ENCODE measurements at regions not wholly inside any gene's neighbourhood (a gene's known extent, or its start where the extent isn't known, plus 50 kb on each side); places are given as distances from the start of the nearest gene placed in this dataset.
A peak's percentile ranks its signal among the peaks of the same experiment; 100 is the strongest.

GRCh38 chr3:41000471-41000870 lies 198.8 kb upstream of the CTNNB1 start:
- Histone ChIP-seq H3K9me3 (ENCODE audit: low read depth, low read length) (no peaks in the 10 kb centered on the region), H3K4me2 (ENCODE audit: insufficient read depth, low read length) (no peak overlapping the region), H3K27ac (ENCODE audit: low read depth, low read length) (peak overlapping the region; percentile 38), H3K4me3 (ENCODE audit: insufficient read depth, low read length) (no peak overlapping the region), H3K4me1 (ENCODE audit: insufficient read depth, low read length) (peaks cover 27% of the 10 kb centered on the region), H2AFZ (ENCODE audit: low read length) (no peak overlapping the region), H3K36me3 (ENCODE audit: insufficient read depth, low read length) (no peaks in the 10 kb centered on the region), H4K20me1 (ENCODE audit: insufficient read depth, low read length) (no peaks in the 10 kb centered on the region), H3K27me3 (ENCODE audit: insufficient read depth, low read length) (no peaks in the 10 kb centered on the region), H3K79me2 (ENCODE audit: insufficient read depth, low read length) (no peaks in the 10 kb centered on the region)
- TF ChIP-seq CTCF (IDR thresholded peaks at IDR 0.05; ENCODE audit: extremely low read depth, low read depth, low read length), result no peak
- DNase-seq (ENCODE audit: insufficient read length, low spot score, missing footprints), result peak; percentile 83

GRCh38 chr3:41001556-41001955 lies 197.7 kb upstream of the CTNNB1 start:
- H3K36me3 ChIP-seq (ENCODE audit: insufficient read depth, low read length), result no peaks in the 10 kb centered on the region
- no peaks in the 10 kb centered on the region for H4K20me1 ChIP-seq (ENCODE audit: insufficient read depth, low read length)
- H3K27me3 ChIP-seq (ENCODE audit: insufficient read depth, low read length), result no peaks in the 10 kb centered on the region
- H3K79me2 ChIP-seq (ENCODE audit: insufficient read depth, low read length), result no peaks in the 10 kb centered on the region
- H3K4me2 ChIP-seq (ENCODE audit: insufficient read depth, low read length), result no peak overlapping the region
- no peak for TF ChIP-seq CTCF (IDR thresholded peaks at IDR 0.05; ENCODE audit: extremely low read depth, low read depth, low read length)
- no peak for DNase-seq (ENCODE audit: insufficient read length, low spot score, missing footprints)
- no peak overlapping the region for H3K4me3 ChIP-seq (ENCODE audit: insufficient read depth, low read length)
- no peak overlapping the region for H3K27ac ChIP-seq (ENCODE audit: low read depth, low read length)
- no peaks in the 10 kb centered on the region for H3K9me3 ChIP-seq (ENCODE audit: low read depth, low read length)
- no peak overlapping the region for H2AFZ ChIP-seq (ENCODE audit: low read length)
- H3K4me1 ChIP-seq (ENCODE audit: insufficient read depth, low read length), result peaks cover 27% of the 10 kb centered on the region

DNA sequence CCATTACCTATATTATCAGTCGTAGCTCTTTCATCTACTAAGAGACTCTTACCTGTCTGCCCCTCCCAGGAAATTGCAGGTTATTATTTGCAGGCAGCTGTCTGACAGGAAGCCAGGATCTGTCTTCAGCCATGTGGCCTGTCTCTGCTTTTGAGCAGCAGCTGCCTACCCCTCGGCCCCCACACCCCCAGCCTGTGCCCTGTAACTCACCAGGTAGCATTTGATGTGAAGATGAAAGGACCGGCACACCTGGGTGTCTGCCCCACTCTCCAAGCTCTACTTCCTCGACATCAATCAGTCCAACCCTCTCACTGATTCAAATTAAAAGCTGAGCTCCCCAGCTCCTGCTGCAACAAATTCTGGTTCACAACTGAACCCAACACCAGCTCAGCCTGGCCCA lies 197.2 kb upstream of the CTNNB1 start:
- Histone ChIP-seq H4K20me1 (ENCODE audit: insufficient read depth, low read length) (no peaks in the 10 kb centered on the region), H3K4me2 (ENCODE audit: insufficient read depth, low read length) (no peak overlapping the region), H3K79me2 (ENCODE audit: insufficient read depth, low read length) (no peaks in the 10 kb centered on the region), H3K9me3 (ENCODE audit: low read depth, low read length) (no peaks in the 10 kb centered on the region), H3K36me3 (ENCODE audit: insufficient read depth, low read length) (no peaks in the 10 kb centered on the region), H2AFZ (ENCODE audit: low read length) (no peak overlapping the region), H3K4me3 (ENCODE audit: insufficient read depth, low read length) (no peak overlapping the region), H3K27me3 (ENCODE audit: insufficient read depth, low read length) (no peaks in the 10 kb centered on the region), H3K27ac (ENCODE audit: low read depth, low read length) (no peak overlapping the region), H3K4me1 (ENCODE audit: insufficient read depth, low read length) (peaks cover 27% of the 10 kb centered on the region)
- DNase-seq (ENCODE audit: insufficient read length, low spot score, missing footprints), result no peak
- no peak for TF ChIP-seq CTCF (IDR thresholded peaks at IDR 0.05; ENCODE audit: extremely low read depth, low read depth, low read length)

DNA sequence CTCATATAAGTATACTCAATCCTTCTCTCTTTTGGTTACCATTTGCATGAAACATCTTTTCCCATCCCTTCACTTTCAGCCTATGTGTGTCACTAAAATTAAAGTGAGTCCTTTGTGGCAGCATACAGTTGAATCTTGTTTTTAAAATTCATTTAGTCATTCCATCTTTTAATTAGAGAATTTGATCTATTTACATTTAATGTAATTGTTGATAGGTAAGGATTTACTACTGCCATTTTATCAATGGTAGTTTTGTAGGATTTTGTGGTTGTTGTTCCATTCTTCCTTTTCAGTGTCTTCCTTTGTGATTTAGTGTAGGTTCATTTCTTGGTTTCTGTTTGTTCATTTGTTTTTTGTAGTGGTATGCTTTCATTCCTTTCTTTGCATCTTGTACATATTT lies 191.9 kb upstream of the CTNNB1 start:
- Histone ChIP-seq H3K9me3 (ENCODE audit: low read depth, low read length) (no peaks in the 10 kb centered on the region), H4K20me1 (ENCODE audit: insufficient read depth, low read length) (no peaks in the 10 kb centered on the region), H3K27me3 (ENCODE audit: insufficient read depth, low read length) (no peaks in the 10 kb centered on the region), H3K36me3 (ENCODE audit: insufficient read depth, low read length) (no peaks in the 10 kb centered on the region), H3K4me2 (ENCODE audit: insufficient read depth, low read length) (no peak overlapping the region), H3K27ac (ENCODE audit: low read depth, low read length) (no peak overlapping the region), H3K4me1 (ENCODE audit: insufficient read depth, low read length) (no peaks in the 10 kb centered on the region), H3K4me3 (ENCODE audit: insufficient read depth, low read length) (no peak overlapping the region), H2AFZ (ENCODE audit: low read length) (no peak overlapping the region), H3K79me2 (ENCODE audit: insufficient read depth, low read length) (no peaks in the 10 kb centered on the region)
- TF ChIP-seq CTCF (IDR thresholded peaks at IDR 0.05; ENCODE audit: extremely low read depth, low read depth, low read length), result no peak
- no peak for DNase-seq (ENCODE audit: insufficient read length, low spot score, missing footprints)
